ENCODE measurements at regions not wholly inside any gene's neighbourhood (a gene's known extent, or its start where the extent isn't known, plus 50 kb on each side); places are given as distances from the start of the nearest gene placed in this dataset.

DNA sequence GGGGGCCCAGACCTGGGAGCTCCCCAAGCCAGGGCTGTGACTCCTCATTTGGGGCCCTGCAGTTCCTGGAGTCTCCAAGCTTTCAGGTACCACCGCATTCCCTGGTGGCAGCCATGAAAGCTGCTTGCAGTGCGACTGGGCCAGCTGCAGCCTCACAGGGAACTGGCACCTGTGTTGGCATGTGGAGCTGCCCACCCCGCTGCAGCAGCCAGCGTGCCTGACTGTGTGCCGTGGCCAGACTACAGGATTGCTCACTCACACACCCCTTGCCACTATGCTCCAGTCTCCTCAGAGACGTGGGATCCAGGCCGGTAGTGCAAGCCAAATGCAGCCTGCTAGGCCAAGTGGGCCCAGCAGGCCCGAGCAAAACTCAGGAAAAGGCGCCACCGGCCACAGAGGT lies 450.7 kb downstream of the COL12A1 start:
- TF ChIP-seq, protein P1, sequence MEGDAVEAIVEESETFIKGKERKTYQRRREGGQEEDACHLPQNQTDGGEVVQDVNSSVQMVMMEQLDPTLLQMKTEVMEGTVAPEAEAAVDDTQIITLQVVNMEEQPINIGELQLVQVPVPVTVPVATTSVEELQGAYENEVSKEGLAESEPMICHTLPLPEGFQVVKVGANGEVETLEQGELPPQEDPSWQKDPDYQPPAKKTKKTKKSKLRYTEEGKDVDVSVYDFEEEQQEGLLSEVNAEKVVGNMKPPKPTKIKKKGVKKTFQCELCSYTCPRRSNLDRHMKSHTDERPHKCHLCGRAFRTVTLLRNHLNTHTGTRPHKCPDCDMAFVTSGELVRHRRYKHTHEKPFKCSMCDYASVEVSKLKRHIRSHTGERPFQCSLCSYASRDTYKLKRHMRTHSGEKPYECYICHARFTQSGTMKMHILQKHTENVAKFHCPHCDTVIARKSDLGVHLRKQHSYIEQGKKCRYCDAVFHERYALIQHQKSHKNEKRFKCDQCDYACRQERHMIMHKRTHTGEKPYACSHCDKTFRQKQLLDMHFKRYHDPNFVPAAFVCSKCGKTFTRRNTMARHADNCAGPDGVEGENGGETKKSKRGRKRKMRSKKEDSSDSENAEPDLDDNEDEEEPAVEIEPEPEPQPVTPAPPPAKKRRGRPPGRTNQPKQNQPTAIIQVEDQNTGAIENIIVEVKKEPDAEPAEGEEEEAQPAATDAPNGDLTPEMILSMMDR (IDR thresholded peaks at IDR 0.05; ENCODE audit: borderline replicate concordance, extremely low read depth, low read length, poor library complexity, severe bottlenecking) = no peak
- TF ChIP-seq EZH2 (IDR thresholded peaks at IDR 0.05; ENCODE audit: borderline replicate concordance, low read depth, low read length, severe bottlenecking) = no peak
